Peyer's patch (tissue), 4 donors: ENCODE measurements at regions not wholly inside any gene's neighbourhood (a gene's known extent, or its start where the extent isn't known, plus 50 kb on each side); places are given as distances from the start of the nearest gene placed in this dataset.

ENCODE experiments used
- DNase-seq, 3 donors: peaks; one replicate each; pipeline ENCODE4 v3.0.0-alpha.2; 2017 to 2019
- H3K27ac ChIP-seq, 4 donors: fragments of 200-600 bp; sonication (generic); one replicate each; pipeline ENCODE4 v1.5.1; 2016 to 2019
- H3K27me3 ChIP-seq, 2 donors: fragments of 200-600 bp; sonication (generic); one replicate each; pipeline ENCODE4 v1.5.1; 2019
- H3K36me3 ChIP-seq, 3 donors: fragments of 200-600 bp; sonication (generic); one replicate each; pipeline ENCODE4 v1.5.1; 2016 to 2019
- H3K4me1 ChIP-seq, 4 donors: fragments of 200-600 bp; sonication (generic); one replicate each; pipeline ENCODE4 v1.5.1; 2016 to 2019
- H3K4me3 ChIP-seq, 4 donors: fragments of 200-600 bp; sonication (generic); 1 replicate in 3 of 4; 2 replicates in 1 of 4; pipeline ENCODE4 v1.5.1; 2016 to 2019; ENCODE audit warnings: mild to moderate bottlenecking in 1 of 4
- H3K9me3 ChIP-seq, 4 donors: fragments of 200-600 bp; sonication (generic); one replicate each; pipeline ENCODE4 v1.5.1; 2016 to 2019; ENCODE audit warnings: mild to moderate bottlenecking in 1 of 4
- CTCF ChIP-seq, 6 experiments: fragments of 450-650 bp in 4 of 6; fragments of 200-600 bp in 2 of 6; sonication (generic) in 1 of 6; IDR thresholded peaks; one replicate each; pipeline ENCODE4 v1.5.1; 2017 to 2019; ENCODE audit warnings: antibody characterized with exemption in 6 of 6, mild to moderate bottlenecking in 3 of 6, moderate library complexity in 1 of 6
- POLR2A ChIP-seq, 2 donors: fragments of 450-650 bp; IDR thresholded peaks; one replicate each; pipeline ENCODE4 v1.5.1; 2017; ENCODE audit warnings: antibody characterized with exemption in 2 of 2, mild to moderate bottlenecking in 2 of 2, moderate library complexity in 2 of 2

GRCh38 chr3:164132878-164133277, 945.4 kb downstream of the SI start:
- no peaks in the 10 kb centered on the region for H3K27me3 ChIP-seq
- no peaks in the 10 kb centered on the region for H3K36me3 ChIP-seq
- TF ChIP-seq CTCF (IDR thresholded peaks at IDR 0.05): no peak
- TF ChIP-seq POLR2A (IDR thresholded peaks at IDR 0.05): no peak
- no peak overlapping the region for H3K4me3 ChIP-seq
- no peaks in the 10 kb centered on the region for H3K4me1 ChIP-seq
- H3K9me3 ChIP-seq: no peaks in the 10 kb centered on the region
- H3K27ac ChIP-seq: no peak overlapping the region
- no peak for DNase-seq

GRCh38 chr3:164113371-164114332, 964.6 kb downstream of the SI start:
- Histone ChIP-seq H3K4me1 (no peaks in the 10 kb centered on the region), H3K27ac (no peak overlapping the region), H3K36me3 (no peaks in the 10 kb centered on the region), H3K9me3 (no peaks in the 10 kb centered on the region), H3K27me3 (no peaks in the 10 kb centered on the region), H3K4me3 (no peak overlapping the region)
- TF ChIP-seq CTCF (IDR thresholded peaks at IDR 0.05) (no peak), POLR2A (IDR thresholded peaks at IDR 0.05) (no peak)
- DNase-seq: no peak

- Histone ChIP-seq H3K9me3 (no peaks in the 10 kb centered on the region), H3K27me3 (no peaks in the 10 kb centered on the region), H3K4me1 (no peaks in the 10 kb centered on the region), H3K4me3 (no peak overlapping the region), H3K27ac (no peak overlapping the region), H3K36me3 (no peaks in the 10 kb centered on the region)
- TF ChIP-seq CTCF (IDR thresholded peaks at IDR 0.05) (no peak), POLR2A (IDR thresholded peaks at IDR 0.05) (no peak)
- DNase-seq: no peak
Observed at GRCh38 chr3:164096352-164096751, 981.9 kb downstream of the SI start.

GRCh38 chr3:164095949-164096348, 982.3 kb downstream of the SI start:
- Histone ChIP-seq H3K27ac (no peak overlapping the region), H3K9me3 (no peaks in the 10 kb centered on the region), H3K27me3 (no peaks in the 10 kb centered on the region), H3K36me3 (no peaks in the 10 kb centered on the region), H3K4me1 (no peaks in the 10 kb centered on the region), H3K4me3 (no peak overlapping the region)
- DNase-seq: no peak
- no peak for TF ChIP-seq CTCF (IDR thresholded peaks at IDR 0.05)
- no peak for TF ChIP-seq POLR2A (IDR thresholded peaks at IDR 0.05)

- H3K36me3 ChIP-seq: no peaks in the 10 kb centered on the region
- no peaks in the 10 kb centered on the region for H3K27me3 ChIP-seq
- no peak for TF ChIP-seq CTCF (IDR thresholded peaks at IDR 0.05)
- TF ChIP-seq POLR2A (IDR thresholded peaks at IDR 0.05): no peak
- H3K9me3 ChIP-seq: no peaks in the 10 kb centered on the region
- no peak for DNase-seq
- H3K4me1 ChIP-seq: no peaks in the 10 kb centered on the region
- H3K4me3 ChIP-seq: no peak overlapping the region
- H3K27ac ChIP-seq: no peak overlapping the region
Observed at GRCh38 chr3:164095279-164095678, 983.0 kb downstream of the SI start.
